ENCODE measurements at regions not wholly inside any gene's neighbourhood (a gene's known extent, or its start where the extent isn't known, plus 50 kb on each side); places are given as distances from the start of the nearest gene placed in this dataset.

- DNase-seq (ENCODE audit: low read depth, low spot score): no peak
- H3K4me3 ChIP-seq (ENCODE audit: low read depth, low read length): no peak overlapping the region
- CTCF ChIA-PET: no interaction called here
- POLR2A ChIA-PET: no interaction called here
- TF ChIP-seq CTCF (IDR thresholded peaks at IDR 0.05; ENCODE audit: insufficient read depth, low read length, missing control alignments): no peak
Measured at GRCh38 chrX:42241421-42241820, 318.1 kb upstream of the CASK start.

- POLR2A ChIA-PET: no interaction called here
- DNase-seq (ENCODE audit: low read depth, low spot score): no peak
- no peak for TF ChIP-seq CTCF (IDR thresholded peaks at IDR 0.05; ENCODE audit: insufficient read depth, low read length, missing control alignments)
- CTCF ChIA-PET: no interaction called here
- no peak overlapping the region for H3K4me3 ChIP-seq (ENCODE audit: low read depth, low read length)
Measured at GRCh38 chrX:42237956-42238355, 314.6 kb upstream of the CASK start.

GRCh38 chrX:42229533-42229932 lies 306.2 kb upstream of the CASK start:
- no peak for DNase-seq (ENCODE audit: low read depth, low spot score)
- H3K4me3 ChIP-seq (ENCODE audit: low read depth, low read length): no peak overlapping the region
- TF ChIP-seq CTCF (IDR thresholded peaks at IDR 0.05; ENCODE audit: insufficient read depth, low read length, missing control alignments): no peak
- ChIA-PET CTCF (no interaction called here), POLR2A (no interaction called here)

- ChIA-PET POLR2A (no interaction called here), CTCF (no interaction called here)
- no peak overlapping the region for H3K4me3 ChIP-seq (ENCODE audit: low read depth, low read length)
- no peak for DNase-seq (ENCODE audit: low read depth, low spot score)
- no peak for TF ChIP-seq CTCF (IDR thresholded peaks at IDR 0.05; ENCODE audit: insufficient read depth, low read length, missing control alignments)
Measured at GRCh38 chrX:42220666-42221065, 297.3 kb upstream of the CASK start.

GRCh38 chrX:42220083-42220482 lies 296.7 kb upstream of the CASK start:
- no peak for DNase-seq (ENCODE audit: low read depth, low spot score)
- no peak for TF ChIP-seq CTCF (IDR thresholded peaks at IDR 0.05; ENCODE audit: insufficient read depth, low read length, missing control alignments)
- no peak overlapping the region for H3K4me3 ChIP-seq (ENCODE audit: low read depth, low read length)
- ChIA-PET POLR2A (no interaction called here), CTCF (no interaction called here)

- no peak overlapping the region for H3K4me3 ChIP-seq (ENCODE audit: low read depth, low read length)
- no peak for DNase-seq (ENCODE audit: low read depth, low spot score)
- POLR2A ChIA-PET: no interaction called here
- CTCF ChIA-PET: no interaction called here
- no peak for TF ChIP-seq CTCF (IDR thresholded peaks at IDR 0.05; ENCODE audit: insufficient read depth, low read length, missing control alignments)
Measured at GRCh38 chrX:42219231-42219630, 295.9 kb upstream of the CASK start.
